ENCODE measurements at regions not wholly inside any gene's neighbourhood (a gene's known extent, or its start where the extent isn't known, plus 50 kb on each side); places are given as distances from the start of the nearest gene placed in this dataset.

DNA sequence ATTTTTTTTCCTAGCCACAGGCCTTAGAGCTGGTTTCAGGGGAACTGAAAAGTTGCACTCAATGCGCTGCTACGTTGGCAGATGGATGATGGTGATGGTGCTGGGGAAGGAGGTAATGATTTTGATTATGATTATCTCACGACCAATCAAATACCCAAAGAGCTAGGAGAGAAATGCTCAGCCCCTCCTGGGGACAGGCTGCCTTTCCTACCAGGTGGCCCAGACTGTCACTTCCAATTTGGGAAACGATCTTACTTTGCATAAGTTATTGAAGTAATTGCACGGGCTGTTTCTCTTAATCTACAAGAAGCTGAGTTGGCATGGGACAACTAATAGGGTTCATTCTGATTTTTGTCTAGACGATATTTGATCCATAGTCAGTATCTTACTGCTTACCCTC is 379.7 kb upstream of the EEF2KMT start:
- 0 out of 2 replicates have a peak, but pooled peaks cover under 1% of the 10 kb centered on the region for H3K27me3 ChIP-seq (ENCODE audit: control insufficient read depth, low read length)
- no peak overlapping the region for H3K27ac ChIP-seq (ENCODE audit: low read depth, low read length)
- H3K4me1 ChIP-seq (ENCODE audit: control insufficient read depth, low read length), result no peaks in the 10 kb centered on the region
- no peak overlapping the region for H3K4me2 ChIP-seq (ENCODE audit: low read length)
- no peak for TF ChIP-seq EZH2phosphoT487 (IDR thresholded peaks at IDR 0.05; ENCODE audit: borderline replicate concordance, low read length)
- TF ChIP-seq, protein P1, sequence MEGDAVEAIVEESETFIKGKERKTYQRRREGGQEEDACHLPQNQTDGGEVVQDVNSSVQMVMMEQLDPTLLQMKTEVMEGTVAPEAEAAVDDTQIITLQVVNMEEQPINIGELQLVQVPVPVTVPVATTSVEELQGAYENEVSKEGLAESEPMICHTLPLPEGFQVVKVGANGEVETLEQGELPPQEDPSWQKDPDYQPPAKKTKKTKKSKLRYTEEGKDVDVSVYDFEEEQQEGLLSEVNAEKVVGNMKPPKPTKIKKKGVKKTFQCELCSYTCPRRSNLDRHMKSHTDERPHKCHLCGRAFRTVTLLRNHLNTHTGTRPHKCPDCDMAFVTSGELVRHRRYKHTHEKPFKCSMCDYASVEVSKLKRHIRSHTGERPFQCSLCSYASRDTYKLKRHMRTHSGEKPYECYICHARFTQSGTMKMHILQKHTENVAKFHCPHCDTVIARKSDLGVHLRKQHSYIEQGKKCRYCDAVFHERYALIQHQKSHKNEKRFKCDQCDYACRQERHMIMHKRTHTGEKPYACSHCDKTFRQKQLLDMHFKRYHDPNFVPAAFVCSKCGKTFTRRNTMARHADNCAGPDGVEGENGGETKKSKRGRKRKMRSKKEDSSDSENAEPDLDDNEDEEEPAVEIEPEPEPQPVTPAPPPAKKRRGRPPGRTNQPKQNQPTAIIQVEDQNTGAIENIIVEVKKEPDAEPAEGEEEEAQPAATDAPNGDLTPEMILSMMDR (IDR thresholded peaks at IDR 0.05; ENCODE audit: low read depth, low read length, poor library complexity, severe bottlenecking), result no peak
- H3K36me3 ChIP-seq (ENCODE audit: control insufficient read depth, low read length), result no peaks in the 10 kb centered on the region
- no peaks in the 10 kb centered on the region for H3K9me3 ChIP-seq (ENCODE audit: control insufficient read depth, insufficient read depth, low read length)
- no peak overlapping the region for H3K4me3 ChIP-seq (ENCODE audit: low read length)
- no peaks in the 10 kb centered on the region for H3K9me2 ChIP-seq (replicated peaks; ENCODE audit: control insufficient read depth, low read length)
- H3F3A ChIP-seq (ENCODE audit: control insufficient read depth, insufficient read depth), result no peaks in the 10 kb centered on the region
- no peaks in the 10 kb centered on the region for H3K79me2 ChIP-seq (ENCODE audit: control insufficient read depth, low read length)
- no peaks in the 10 kb centered on the region for H4K20me1 ChIP-seq (ENCODE audit: control insufficient read depth, insufficient read depth, low read depth, low read length)

GRCh38 chr16:5472552-5472951 is 375.0 kb upstream of the EEF2KMT start:
- no peaks in the 10 kb centered on the region for H4K20me1 ChIP-seq (ENCODE audit: control insufficient read depth, insufficient read depth, low read depth, low read length)
- H3K4me1 ChIP-seq (ENCODE audit: control insufficient read depth, low read length), result no peaks in the 10 kb centered on the region
- H3K4me3 ChIP-seq (ENCODE audit: low read length), result no peak overlapping the region
- H3K79me2 ChIP-seq (ENCODE audit: control insufficient read depth, low read length), result no peaks in the 10 kb centered on the region
- TF ChIP-seq, protein P1 (IDR thresholded peaks at IDR 0.05; ENCODE audit: low read depth, low read length, poor library complexity, severe bottlenecking), result no peak
- no peak for TF ChIP-seq EZH2phosphoT487 (IDR thresholded peaks at IDR 0.05; ENCODE audit: borderline replicate concordance, low read length)
- no peaks in the 10 kb centered on the region for H3K9me3 ChIP-seq (ENCODE audit: control insufficient read depth, insufficient read depth, low read length)
- no peaks in the 10 kb centered on the region for H3F3A ChIP-seq (ENCODE audit: control insufficient read depth, insufficient read depth)
- no peak overlapping the region for H3K4me2 ChIP-seq (ENCODE audit: low read length)
- H3K36me3 ChIP-seq (ENCODE audit: control insufficient read depth, low read length), result no peaks in the 10 kb centered on the region
- H3K9me2 ChIP-seq (replicated peaks; ENCODE audit: control insufficient read depth, low read length), result no peaks in the 10 kb centered on the region
- no peak overlapping the region for H3K27ac ChIP-seq (ENCODE audit: low read depth, low read length)
- H3K27me3 ChIP-seq (ENCODE audit: control insufficient read depth, low read length), result no peaks in the 10 kb centered on the region

GRCh38 chr16:5468488-5468887 is 370.9 kb upstream of the EEF2KMT start:
- Histone ChIP-seq H3K9me2 (replicated peaks; ENCODE audit: control insufficient read depth, low read length) (no peaks in the 10 kb centered on the region), H3K79me2 (ENCODE audit: control insufficient read depth, low read length) (no peaks in the 10 kb centered on the region), H3K4me1 (ENCODE audit: control insufficient read depth, low read length) (no peaks in the 10 kb centered on the region), H3K4me2 (ENCODE audit: low read length) (no peak overlapping the region), H3K4me3 (ENCODE audit: low read length) (no peak overlapping the region), H3K36me3 (ENCODE audit: control insufficient read depth, low read length) (no peaks in the 10 kb centered on the region), H4K20me1 (ENCODE audit: control insufficient read depth, insufficient read depth, low read depth, low read length) (no peaks in the 10 kb centered on the region), H3K27me3 (ENCODE audit: control insufficient read depth, low read length) (no peaks in the 10 kb centered on the region), H3K27ac (ENCODE audit: low read depth, low read length) (no peak overlapping the region), H3K9me3 (ENCODE audit: control insufficient read depth, insufficient read depth, low read length) (no peaks in the 10 kb centered on the region), H3F3A (ENCODE audit: control insufficient read depth, insufficient read depth) (no peaks in the 10 kb centered on the region)
- no peak for TF ChIP-seq EZH2phosphoT487 (IDR thresholded peaks at IDR 0.05; ENCODE audit: borderline replicate concordance, low read length)
- TF ChIP-seq, protein P1 (IDR thresholded peaks at IDR 0.05; ENCODE audit: low read depth, low read length, poor library complexity, severe bottlenecking), result no peak

DNA sequence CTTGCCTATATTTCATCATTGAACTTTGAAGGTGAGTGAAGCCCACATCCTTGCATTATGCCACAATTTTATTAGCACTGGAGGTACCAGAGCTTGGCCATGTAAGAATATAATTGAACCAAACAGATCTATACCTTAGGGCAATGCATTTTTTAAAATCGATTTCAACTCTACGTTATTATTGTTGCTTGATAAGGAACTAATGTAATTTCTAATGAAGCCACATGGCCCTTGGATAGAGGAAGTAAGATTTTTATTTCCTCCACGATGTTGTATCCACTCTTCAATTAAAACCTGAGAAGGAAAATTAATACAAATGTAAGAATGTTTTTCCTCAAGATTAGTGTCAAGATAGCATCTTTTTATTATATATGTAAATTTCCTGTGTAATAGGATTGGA is 370.0 kb upstream of the EEF2KMT start:
- TF ChIP-seq, protein P1 (IDR thresholded peaks at IDR 0.05; ENCODE audit: low read depth, low read length, poor library complexity, severe bottlenecking), result no peak
- TF ChIP-seq EZH2phosphoT487 (IDR thresholded peaks at IDR 0.05; ENCODE audit: borderline replicate concordance, low read length), result no peak
- Histone ChIP-seq H3K9me3 (ENCODE audit: control insufficient read depth, insufficient read depth, low read length) (no peaks in the 10 kb centered on the region), H3K27me3 (ENCODE audit: control insufficient read depth, low read length) (no peaks in the 10 kb centered on the region), H3K27ac (ENCODE audit: low read depth, low read length) (no peak overlapping the region), H3K4me3 (ENCODE audit: low read length) (no peak overlapping the region), H3K36me3 (ENCODE audit: control insufficient read depth, low read length) (no peaks in the 10 kb centered on the region), H4K20me1 (ENCODE audit: control insufficient read depth, insufficient read depth, low read depth, low read length) (no peaks in the 10 kb centered on the region), H3K4me2 (ENCODE audit: low read length) (no peak overlapping the region), H3K79me2 (ENCODE audit: control insufficient read depth, low read length) (no peaks in the 10 kb centered on the region), H3K9me2 (replicated peaks; ENCODE audit: control insufficient read depth, low read length) (no peaks in the 10 kb centered on the region), H3K4me1 (ENCODE audit: control insufficient read depth, low read length) (no peaks in the 10 kb centered on the region), H3F3A (ENCODE audit: control insufficient read depth, insufficient read depth) (no peaks in the 10 kb centered on the region)
